HG03064 (cell line): ENCODE measurements at regions not wholly inside any gene's neighbourhood (a gene's known extent, or its start where the extent isn't known, plus 50 kb on each side); places are given as distances from the start of the nearest gene placed in this dataset.
"Not testable (repeated sequence)": the region's sequence is repeated elsewhere in the genome, so short reads cannot be mapped to it uniquely, and the experiment has no call there.

Experiments used
- ATAC-seq: cut with Tn5 transposase; IDR thresholded peaks from one replicate; pipeline ENCODE4 v1.9.1; 2021; ENCODE audit warnings: low read depth; ENCODE audit not compliant: unreplicated experiment

DNA sequence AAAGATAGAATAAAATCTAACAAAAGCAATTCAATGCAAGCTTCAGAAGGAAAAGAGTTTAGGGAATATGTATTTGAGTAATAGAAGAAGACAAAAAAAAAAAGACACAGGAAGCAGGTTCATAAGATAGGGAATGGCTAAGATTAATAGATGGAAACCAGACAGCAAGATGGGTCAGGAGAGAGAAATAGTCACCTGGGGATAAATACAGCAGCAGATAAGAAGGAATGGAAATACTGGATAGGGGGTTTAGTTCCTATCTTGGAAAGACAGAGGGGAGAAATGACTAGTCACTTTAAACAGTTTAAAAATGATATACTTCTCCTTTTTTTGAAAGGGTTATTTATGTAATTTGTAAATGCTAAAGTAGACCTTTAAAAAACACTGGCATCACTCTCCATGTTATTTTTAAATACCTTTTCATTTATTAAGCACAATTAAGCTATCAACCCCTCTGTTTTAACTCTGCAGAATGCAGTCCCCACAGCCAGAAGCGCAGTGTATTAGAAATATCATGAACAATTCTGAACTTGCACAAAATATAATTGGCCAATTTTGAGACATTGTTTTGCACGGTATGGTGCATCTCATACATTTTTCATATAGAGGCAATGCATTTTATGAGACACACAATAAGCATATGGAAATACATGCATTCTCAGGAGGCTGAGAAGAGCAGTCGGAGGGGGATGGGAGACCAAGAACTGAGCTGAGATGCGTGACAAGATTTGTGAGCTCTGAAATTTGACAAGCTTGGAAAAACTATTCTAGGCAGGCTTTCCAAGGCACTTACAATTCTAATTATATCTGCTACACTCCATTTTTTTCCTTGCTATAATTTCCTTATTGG, 303.4 kb upstream of the PRICKLE1 start:
- no peak for ATAC-seq

DNA sequence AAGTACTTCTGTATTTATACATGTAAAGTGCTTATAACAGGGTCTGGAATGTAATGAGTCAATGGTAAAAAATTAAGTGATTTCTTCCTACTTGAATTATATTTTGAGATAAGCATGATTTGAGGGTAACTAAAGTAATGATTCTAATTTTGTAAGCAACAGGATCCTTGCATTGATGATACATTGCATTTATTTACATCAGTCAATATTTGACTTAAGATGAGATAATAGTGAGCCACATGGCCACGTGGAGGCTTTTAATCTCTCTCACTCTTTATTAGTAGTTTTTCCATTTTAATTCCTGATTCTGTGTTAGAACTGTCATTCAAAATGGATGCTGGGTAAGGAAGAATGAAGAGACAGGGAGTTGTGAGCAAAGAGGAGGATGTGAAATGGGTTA, 298.1 kb upstream of the PRICKLE1 start:
- no peak for ATAC-seq

DNA sequence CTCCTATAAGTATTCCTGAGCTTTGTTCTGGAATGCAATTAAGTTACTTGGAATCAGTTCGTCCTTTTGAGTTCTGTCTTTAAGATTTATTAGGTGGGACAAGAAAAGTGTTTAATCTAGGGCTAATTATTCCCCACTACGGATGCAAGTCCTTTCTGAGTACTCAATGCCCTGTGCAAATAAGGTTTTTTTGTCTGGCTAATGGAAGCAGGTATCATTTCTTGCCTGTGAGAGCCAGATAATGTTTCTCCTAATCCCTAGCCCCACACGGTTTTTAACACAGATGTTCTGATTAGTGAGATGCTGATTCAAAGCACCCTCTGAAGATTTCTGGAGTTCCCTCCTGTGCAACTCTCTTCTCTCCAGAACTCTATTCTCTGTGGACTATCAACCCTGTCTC, 296.6 kb upstream of the PRICKLE1 start:
- no peak for ATAC-seq

DNA sequence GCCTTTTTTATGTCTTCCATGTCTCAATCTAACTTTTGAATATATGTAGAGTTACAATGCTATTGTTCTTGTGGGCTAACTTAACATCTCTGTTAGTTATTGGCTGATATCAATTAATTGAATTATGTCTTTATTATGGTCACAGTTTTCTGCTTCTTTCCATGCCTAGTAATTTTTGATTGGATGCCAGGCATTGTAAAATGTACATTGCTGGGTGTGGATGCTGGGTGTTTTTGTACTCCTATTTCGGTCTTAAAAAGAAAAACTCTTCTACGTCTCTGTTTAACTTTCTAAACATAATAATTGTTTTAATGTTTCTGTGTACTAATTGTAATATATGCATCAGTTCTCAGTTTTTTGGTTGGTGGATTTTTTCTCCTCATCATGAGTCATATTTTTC, 296.1 kb upstream of the PRICKLE1 start:
- ATAC-seq = no peak

DNA sequence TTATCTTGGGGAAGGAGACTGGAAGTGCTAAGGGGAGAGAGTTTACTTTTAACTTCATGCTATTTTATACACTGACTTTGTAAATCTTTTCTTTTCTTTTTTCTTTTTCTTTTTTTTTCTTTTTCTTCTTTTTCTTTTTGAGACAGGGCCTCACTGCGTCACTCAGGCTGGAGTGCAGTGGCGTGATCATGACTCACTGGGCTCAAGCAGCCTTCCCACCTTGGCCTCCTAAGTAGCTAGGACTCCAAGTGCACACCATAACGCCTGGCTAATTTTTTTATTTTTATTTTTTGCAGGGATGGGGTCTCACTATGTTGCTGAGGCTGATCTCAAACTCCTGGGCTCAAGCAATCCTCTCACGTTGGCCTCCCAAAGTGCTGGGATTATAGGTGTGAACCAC, 294.6 kb upstream of the PRICKLE1 start:
- ATAC-seq = no peak

DNA sequence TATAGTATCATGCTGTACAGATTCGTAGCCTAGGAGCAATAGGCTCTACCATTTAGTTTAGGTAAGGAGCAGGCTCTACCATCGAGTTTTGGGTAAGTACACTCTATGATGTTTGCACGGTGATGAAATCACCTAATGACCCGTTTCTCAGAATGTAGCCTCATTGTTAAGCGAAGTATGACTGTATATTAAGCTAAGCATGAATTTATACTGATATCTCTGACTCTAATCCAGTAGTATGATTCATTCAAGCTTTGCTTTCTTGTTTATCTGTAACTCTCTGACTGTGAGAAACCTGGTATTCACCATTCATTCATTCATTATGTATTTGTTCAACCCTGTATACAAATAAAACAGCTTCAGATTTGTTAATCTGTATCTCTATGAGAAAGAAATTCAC, 283.9 kb upstream of the PRICKLE1 start:
- ATAC-seq = no peak

DNA sequence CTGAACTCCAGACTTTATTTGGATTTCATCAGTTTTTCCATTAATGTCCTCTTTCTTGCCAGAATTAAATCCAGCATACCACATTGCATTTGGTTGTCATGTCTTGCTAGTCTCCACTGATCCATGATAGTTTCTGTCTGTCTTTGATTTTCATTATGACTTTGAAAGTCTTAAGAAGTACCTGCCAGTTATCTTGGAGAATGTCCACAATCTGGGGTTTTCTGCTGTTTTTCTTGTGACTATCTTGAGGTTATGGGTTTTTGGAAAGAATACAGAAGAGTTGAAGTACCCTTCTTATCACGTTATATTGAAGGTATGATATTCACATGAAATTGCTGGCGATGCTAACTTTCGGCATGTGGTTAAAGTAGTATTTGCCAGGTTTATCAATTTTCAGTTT, 282.3 kb upstream of the PRICKLE1 start:
- ATAC-seq = no peak

DNA sequence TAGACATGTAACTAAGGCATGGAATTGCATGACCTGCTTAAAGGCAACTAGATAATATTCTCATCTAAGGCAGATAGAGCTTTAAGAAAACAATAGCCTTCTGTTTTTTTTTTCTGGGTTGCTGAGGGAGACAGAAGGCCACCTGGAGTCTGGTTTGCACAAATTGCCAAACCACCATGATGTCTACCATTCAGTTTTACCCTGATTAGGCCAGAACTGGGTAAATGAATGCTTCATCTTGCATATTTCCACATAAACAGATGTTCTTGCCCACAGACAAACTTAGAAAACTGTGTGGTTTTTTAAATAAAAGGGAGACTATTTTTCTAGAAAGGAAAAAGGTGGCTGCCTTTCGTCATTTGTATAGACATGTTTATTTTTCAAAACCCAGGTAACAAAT, 278.7 kb upstream of the PRICKLE1 start:
- no peak for ATAC-seq

DNA sequence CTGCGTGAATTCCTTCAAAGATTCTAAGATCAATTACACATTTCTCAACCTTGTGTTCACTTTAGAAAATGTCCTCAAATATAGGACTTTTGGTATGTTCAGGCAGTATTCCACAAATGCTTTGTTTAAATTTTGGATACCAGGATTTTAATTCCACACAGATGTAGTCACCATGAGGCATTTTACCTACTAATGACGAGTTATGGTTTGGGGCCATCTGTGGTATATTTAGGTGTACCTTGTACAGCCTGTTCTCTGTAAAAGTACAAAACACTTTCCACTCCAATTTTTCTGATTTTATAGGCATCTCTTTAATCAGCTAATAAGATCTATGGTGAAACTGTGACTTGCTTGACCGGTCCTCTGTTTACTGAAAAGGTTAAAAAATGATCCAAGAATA, 275.7 kb upstream of the PRICKLE1 start:
- ATAC-seq = no peak

DNA sequence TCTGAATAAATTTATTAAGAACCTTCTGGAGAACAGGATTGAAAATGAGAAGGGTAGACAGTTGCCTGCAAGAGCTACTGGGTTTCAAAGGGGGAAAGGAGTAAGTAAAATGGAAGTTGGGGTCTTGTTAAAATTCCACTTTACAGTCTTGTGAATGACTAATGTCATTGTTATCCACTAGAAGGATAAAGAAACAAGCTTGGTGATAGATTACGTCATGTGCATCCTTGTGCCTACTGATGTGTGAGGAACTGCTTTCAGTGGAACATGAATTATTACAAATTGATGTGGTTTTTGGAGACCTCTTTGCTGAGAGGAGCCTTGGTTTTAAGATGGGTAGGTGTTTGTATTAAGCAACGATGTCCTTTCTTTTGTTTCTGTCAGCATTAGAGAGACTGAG, 272.5 kb upstream of the PRICKLE1 start:
- ATAC-seq = no peak

DNA sequence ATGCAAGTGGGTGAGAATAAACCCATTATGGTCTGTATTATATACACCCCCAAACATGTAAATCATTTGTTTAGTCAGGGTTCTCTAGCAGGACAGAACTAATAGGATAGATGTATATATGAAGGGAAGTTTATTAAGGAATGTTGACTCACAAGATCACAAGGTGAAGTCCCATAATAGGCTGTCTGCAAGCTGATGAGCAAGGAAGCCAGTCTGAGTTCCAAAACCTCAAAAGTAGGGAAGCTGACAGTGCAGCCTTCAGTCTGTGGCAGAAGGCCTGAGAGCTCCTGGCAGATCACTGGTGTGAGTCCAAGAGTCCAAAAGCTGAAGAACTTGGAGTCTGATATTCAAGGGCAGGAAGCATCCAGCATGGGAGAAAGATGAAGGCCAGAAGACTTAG, 270.8 kb upstream of the PRICKLE1 start:
- not testable (repeated sequence) for ATAC-seq

DNA sequence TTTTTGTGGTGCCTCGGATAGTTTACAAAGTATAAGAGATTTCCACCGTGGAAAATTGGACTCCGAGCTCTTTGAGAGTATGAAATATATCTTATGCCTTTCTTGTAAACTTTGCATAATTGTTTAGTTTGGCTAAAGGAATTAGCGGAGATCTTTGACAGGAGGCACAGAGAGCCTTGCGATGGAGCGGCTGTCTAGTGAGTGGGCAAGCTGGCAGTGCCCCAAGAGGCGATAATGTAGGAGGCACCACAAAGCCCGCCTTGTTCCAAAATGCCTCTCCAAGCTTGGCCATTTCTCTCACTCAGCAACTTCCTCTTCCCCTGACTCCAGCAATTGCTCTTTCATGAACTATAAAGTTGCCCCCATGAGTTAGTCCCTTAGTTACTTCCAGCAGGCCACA, 270.1 kb upstream of the PRICKLE1 start:
- no peak for ATAC-seq

DNA sequence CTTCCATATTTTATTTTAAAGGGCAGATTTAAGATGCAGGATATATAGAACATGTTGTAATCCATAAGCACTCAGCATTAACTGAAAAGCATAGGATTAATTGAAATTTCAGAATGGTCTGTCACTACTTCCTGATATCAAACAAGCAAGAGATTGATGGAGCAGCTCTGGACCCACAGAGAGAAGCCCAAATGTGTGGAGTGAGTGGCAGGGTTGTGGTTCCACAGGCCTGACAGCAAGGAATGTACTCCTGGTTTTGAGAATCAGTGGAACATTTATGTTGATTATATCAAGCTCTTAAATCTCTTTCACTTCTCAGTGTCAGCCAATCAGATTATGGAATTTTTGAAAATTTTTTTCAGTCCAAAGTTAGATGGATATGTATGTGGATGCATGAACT, 267.6 kb upstream of the PRICKLE1 start:
- ATAC-seq = no peak

DNA sequence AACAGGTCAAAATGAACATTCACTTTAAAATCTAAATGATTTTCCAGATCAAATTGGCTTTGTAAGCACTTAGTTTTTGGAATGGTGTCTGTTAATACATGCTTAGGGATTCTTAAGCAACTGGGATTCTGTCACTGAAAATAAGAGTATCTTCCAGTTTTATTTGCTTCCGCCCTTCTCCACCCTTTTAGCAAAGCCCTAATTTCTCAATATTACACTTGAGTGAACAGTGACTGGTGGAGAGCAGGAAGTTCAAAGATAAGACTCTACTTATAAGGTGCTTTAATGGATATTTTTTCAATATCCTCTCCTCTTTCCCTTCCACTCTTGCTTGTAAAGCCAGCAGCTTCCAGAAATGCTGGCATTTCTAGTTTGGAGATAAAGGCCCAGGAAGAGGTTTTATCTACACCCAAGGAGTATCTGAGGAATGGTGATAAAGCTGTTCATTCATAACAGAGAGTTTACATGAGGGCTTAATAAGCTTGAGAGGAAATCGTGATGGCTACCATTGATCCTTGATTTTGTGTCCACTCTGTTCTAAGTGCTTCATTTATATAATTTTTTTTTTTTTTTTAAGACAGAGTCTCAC, 265.9 kb upstream of the PRICKLE1 start:
- ATAC-seq = no peak

DNA sequence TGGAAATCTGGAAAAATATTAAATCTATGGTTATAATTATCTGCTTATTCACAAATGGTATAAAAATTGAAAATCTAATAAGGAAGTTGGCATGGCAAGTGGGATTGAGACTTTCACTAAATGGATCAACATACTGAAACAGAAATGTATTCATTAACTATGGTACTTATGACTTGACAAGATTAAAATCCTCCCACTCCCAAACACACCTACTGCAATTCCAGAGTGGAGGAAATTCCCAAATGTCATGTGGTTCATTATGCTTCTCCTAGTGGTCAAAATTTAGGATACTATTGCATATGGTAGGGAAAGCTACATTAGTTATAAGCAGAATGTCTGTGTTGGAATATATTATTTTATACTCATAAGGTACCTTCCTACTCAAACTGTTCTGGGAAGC, 265.3 kb upstream of the PRICKLE1 start:
- ATAC-seq = no peak

DNA sequence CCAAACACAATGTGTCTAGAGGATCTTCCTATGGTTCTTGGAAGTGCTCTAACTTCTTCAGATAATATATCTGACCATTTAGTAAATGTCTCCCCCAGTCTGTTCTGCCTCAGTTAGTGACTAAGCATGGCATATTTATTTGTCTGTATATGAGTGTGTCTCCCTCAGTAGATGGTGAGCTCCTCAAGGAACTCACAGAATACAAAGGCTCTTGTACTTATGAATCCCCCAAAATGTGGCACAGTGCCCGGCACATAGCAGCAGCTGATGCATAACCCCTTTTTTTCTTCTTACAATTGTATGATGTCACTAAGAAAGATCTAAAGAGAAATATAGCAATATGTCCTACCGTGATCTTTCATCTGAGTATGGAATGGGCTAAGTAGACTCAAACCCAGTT, 264.7 kb upstream of the PRICKLE1 start:
- ATAC-seq = no peak

DNA sequence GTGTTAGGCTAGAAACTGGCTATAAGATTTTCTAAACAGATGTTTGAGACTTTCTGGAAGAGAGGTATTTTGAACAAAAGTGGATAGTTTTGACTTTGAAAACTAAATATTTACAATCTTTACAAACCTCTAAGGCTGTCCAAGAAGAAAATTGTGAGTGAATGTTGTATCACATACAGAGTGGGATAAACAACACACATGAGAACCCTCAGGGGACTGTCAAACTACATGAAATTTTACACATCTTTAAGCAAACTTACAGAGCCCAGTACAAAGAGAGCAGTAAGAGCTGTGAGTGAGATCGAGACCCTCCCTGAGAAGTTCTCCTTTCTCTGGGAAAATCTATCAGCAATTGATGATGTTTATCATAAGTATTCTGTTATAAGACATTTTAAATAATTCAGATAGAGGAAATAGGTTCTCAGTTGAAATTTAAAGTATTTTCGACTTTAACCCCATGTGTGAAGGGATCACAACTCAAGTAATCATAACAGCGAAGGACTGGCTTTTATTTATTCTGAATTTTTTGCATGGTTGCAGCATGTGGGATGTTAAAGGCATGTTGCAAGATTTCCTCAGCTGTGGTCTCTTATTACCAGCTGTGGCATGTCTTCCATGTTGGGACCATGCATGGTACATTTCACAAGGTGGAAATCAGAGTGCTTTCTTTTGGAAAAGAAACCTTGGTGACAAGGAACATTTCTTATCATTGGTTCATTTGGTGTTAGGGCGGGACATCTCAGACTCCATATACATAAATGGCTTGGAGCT, 264.0 kb upstream of the PRICKLE1 start:
- no peak for ATAC-seq

DNA sequence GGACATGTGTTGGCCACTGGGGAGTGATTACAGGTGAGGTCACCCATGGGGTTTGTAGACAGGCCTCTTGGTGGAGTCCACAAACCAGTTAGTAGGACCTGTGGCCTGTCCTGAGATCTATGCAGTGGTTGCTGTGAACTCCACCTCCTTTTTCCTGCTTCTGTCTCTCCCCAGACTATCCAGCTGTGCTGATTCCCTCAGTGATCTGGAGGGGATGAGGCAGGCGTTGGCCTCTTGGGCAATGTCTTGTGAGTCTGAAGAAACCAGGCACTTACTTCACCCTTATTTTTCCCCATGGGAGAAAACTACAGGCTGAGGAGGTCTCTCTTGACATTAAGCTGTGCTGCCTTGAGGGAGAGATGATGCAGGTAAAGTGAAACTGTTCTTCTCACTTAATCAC, 257.2 kb upstream of the PRICKLE1 start:
- ATAC-seq = no peak

DNA sequence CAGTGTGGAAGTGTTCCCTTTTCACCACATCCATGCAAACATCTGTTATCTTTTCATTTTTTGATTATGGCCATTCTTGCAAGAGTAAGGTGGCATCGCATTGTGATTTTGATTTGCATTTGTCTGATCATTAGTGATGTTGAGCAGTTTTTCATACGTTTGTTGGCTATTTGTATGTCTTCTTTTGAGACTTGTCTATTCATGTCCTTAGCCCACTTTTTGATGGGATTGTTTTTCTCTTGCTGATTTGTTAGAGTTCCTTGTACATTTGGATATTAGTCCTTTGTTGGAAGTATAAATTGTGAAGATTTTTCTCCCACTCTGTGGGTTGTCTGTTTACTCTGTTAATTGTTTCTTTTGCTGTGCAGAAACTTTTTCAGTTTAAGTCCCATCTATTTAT, 244.5 kb upstream of the PRICKLE1 start:
- no peak for ATAC-seq

DNA sequence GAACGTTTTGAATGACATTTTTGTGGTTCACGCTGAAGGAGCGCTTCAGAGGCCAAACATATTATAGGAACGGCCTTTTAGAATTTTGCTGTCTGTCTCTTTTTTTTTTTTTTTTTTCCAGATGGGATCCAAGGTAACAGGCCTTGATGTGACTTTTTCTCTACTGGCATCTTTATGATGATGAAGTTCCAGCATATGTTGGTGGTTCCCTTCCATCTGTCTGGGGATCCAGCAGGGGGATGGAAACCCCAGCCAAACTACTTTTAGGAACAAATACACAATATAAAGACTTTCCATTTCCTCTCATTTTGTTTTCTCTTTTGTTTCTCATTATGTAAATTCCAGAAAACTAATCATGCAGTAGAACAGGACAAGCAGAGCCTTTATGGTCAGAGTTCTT, 239.3 kb upstream of the PRICKLE1 start:
- no peak for ATAC-seq

DNA sequence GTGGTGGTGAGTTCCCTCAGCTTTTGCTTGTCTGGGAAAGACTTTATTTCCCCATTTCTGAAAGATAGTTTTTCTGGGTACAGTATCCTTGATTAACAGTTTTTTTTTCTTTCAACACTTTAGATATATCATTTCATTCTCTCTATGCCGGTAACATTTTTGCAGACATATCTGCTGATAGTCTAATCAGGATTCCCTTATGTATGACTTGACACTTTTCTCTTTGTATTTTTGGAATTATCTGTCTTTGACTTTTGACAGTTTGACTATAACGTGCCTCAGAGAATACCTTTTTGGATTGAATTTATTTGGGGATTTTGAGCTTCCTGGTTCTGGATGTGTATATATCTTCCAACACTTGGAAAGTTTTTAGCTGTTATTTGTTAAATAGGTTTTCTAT, 234.8 kb upstream of the PRICKLE1 start:
- ATAC-seq = no peak

DNA sequence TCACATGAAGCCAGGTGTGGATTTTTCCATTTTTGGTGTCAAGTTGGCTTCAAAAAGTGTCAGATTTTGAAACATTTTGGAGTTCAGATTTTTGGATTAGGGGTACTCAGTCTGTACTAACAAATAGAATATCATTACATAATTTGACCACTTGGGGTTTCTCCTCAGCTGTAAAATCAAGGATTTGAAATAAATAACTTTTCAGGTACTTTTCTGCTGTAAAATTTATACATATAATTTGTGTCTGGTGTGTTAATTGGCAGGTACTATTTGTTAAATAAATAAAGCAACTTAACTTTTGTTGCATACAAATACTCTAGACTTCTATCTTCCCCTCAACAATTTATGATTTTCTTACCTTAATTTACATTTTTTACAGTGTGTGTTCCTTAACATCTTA, 234.1 kb upstream of the PRICKLE1 start:
- no peak for ATAC-seq
